ENCODE measurements at regions not wholly inside any gene's neighbourhood (a gene's known extent, or its start where the extent isn't known, plus 50 kb on each side); places are given as distances from the start of the nearest gene placed in this dataset.

DNA sequence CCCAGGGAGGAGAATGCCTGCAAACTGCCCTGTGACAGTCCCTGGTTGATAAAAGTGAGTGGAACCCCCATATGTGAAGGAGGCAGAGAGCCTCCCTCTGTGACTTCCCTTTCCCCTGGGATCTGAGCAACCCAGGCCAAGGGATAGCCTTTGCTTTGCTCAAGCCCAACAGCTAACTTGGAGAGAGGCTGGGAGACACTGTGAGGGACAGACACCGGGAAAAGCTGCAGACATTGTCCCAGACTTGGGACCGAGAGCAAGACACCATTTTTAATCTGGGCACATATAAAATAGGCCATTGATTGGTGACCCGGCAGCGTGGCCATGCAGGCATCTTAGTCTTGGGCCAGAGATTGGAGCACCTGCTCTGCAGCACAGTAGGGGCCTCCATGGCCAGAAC lies 96.1 kb upstream of the SALL3 start:
- no peak for DNase-seq

DNA sequence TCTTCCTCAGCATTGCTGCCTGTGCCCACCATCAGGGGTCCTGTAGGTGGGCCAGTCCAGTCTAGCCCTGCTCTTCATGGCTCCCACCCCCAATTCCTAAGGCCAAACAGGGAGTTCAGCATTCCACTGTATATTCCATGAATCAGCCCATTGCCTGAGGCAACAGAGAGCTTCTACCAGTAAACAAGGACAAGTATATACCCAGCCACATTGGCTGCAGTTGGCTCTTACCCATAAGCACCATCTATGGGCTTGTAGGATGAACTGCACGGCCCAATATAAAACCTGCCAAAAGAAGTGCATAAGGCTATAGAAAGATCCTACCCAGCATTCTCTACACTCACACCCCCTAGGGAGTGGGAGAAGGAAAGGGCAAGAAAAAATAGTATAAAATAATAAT lies 95.1 kb upstream of the SALL3 start:
- DNase-seq: no peak

DNA sequence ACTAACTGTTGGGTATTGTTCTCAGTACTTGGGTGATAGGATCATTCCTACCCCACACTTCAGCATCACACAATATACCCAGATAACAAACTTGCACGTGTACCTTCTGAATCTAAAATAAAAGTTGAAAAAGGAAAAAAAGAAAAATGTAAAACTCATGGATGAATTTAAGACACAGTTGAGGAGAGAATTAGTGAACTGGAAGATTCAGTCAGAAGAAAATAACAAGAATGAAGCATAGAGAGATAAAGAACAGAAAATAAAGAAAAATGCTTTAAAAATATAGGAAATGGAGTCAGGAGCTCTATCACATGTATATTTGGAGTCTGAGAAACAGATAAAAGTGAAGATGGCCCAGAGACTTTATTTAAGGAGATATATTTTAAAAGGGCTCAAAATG lies 90.4 kb upstream of the SALL3 start:
- no peak for DNase-seq

DNA sequence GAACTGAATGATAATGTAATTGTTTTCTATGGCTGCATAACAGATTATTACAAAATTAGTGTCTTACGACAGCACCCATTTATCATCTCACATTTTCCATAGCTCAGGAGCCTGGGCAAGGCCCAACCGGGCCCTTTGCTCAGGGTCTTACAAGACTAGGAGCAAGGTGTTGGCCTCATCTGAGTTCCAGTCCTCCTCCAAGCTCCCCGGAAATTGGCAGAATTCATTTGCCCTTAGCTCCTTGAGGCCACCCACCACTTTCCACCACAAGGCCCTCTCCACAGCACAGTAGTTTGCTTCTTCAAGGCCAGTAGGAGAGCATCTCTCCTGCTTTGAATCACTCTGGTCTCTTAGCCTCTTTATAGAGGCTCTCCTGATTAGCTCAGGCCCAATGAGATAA lies 89.2 kb upstream of the SALL3 start:
- no peak for DNase-seq

DNA sequence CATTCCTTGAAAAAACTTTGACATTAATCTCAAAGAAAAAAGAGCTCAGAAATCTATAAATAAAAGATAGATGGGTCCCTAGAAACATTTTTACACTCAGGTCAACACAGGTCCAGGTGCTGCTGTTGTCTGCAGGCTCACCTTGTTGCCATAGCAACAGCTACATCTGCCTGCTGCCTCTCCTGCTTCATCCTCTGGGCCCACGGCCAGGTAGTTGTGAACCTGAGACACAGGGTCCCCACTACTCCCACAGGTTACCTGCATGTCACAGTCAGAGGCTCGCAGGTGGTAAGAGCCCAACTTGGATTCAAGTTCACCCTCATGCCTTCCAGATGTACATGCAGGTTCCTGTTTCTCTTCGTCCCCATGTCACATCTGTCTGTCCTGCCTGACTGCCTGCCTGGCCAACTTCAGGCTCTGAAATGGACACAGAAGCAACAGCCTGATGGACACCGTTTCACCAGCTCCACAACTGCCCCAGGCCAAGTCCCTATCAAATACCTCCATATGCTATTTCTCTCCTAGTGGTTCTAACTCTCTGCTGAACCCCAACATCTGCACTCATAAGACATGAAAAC lies 88.3 kb upstream of the SALL3 start:
- no peak for DNase-seq

DNA sequence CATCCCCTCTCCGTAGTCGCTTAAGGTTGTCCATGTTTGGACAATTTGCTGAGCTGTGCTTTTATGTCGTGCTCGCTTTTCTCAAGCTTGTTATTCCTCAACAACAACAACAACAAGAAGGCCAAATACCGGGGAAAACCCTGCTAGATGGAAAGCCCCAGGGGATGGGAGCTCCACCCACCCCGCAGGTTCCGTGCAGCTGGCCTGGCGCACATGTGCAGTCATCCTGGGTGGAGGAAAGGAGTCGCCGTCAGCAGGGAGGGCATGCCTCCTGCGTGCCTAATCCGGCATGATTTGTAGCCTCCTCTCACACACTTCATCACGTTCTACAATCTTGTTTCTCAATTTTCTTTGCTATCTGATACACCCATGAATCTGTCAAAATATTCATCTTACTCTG lies 87.4 kb upstream of the SALL3 start:
- DNase-seq: no peak

DNA sequence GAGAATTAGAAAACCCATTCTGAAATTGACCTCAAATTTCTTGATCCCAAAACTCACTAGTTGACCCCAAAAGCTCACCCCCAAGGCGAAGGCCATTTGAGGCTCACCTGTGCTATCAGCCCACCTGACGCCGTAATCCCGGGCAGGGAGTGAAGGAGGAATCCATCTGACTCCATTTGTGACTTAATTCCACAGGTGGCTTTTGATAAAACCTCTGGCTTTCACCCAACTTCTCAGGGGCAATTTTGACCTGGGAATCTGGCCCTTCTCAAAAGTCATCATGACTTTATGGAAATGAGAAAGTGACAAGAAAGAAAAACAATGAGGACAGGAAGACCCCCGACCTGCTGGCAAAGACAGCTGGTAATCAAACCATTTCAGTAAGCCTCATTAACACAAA lies 86.9 kb upstream of the SALL3 start:
- no peak for DNase-seq

DNA sequence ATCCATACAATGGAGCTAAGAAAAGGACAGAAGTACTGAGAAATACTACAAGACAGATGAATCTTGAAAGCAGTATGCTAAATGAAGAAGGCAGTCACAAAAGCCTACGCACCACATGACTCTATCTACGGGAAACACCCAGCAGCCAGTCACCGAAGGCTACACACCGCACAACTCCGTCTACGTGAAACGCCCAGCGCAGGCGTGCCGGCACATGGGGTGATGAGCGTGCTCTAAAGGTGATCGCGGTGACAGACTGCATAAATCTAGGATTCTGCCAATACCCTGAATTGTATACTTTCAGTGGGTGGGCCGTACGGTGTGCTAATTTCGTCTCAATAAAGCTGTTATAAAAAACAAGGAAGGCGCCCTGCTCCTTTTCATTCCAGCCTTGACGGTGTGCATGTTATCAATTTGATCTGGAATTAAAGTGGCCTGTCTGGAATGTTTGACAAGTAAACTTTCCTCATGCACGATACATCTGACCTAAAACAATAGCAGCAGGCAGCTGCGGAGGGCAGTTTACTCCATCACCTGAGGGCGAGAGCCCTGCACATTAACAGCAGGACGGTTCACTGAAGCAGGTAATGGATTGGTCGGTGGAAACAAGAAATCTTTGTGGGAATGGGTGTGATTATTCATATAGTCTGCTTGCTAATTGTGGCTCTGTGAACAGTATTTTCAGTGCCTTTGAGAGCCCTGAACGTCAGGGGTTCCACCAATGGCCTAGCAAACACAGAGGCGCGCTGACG lies 86.2 kb upstream of the SALL3 start:
- DNase-seq: no peak

DNA sequence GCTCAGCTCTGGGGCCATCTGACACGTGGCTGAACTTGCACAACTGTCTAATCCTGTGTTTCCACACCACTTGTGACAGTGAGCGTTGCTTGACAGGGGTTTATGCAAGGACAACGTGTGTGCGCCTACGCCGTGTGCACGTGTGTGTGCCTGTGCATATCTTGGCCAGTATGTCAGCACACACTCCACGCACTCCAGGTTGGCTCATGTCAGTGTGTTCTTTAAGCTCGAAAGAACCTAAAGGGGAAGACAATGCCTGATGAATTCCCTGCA lies 85.6 kb upstream of the SALL3 start:
- no peak for DNase-seq

DNA sequence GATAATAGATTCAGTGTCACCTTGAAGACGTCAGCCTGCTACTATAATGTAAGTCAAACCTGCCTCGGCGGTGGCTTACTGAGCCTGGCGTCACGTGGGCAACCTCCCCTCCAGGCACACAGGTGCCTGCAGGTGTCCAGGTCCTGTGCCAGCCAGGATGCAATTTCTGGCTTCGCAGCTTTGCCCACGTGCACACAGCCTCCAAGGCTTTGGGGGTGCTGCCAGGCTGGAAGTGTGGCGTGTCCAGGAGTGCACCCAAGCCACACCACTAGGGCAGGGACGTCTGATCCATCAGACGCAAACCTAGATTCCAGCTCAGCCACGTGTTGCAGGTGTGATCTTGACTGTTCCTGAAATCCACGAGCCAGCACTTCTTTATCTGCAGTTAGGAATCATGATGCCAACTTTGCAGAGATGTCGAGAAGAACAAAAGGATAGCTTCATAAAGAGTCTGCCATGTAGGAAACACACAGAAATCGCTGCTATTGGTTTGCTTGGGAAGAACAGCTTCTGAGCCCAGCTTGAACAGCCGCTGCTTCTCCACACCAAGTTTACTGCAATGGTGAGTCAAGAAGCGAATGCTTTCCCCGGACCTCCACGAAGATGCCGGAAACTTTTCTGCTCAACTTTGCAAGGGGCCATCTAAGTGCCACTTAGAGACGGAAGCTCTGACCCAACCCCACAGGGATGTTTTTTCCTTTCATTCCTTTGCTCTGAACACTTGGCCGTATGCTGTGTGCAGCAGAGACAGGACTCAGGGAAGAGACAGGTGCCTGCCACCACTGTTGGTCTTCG lies 84.2 kb upstream of the SALL3 start:
- no peak for DNase-seq

DNA sequence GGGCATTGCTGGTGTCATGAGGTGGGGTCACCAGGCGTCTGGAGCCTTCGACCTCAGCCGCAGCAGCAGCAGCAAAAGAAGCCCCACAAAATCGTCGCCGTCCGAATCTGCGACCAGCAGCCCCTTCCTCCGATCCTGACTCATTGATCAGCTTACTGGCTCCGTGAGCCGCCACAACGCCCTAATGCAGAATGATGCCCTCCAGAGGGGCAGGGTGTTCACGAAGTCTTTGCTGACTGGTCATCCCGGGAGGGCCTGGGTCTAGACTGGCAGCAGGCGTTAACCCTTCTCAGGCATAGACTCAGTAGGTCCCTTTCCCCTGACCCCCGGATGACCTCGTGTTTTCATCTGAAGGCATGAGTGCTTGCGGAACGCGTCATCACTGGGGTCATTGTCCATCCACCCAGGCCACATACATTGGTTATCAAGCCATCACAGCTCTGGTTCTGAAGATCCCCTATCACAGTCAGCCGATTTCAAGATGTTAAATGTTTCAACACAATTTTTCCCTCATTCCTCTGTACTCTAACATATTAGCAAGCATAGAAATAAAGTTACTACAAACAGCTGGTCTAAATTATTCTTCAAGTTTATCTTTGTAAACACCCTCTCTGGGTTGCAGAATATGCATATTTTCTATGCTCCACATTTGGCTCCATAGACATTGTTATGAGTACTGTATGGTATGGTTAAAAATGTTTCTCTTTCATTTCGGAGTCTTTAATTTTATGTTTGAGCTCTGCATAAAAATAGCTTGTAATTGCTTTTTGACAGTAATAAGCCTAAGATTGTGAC lies 83.3 kb upstream of the SALL3 start:
- no peak for DNase-seq

DNA sequence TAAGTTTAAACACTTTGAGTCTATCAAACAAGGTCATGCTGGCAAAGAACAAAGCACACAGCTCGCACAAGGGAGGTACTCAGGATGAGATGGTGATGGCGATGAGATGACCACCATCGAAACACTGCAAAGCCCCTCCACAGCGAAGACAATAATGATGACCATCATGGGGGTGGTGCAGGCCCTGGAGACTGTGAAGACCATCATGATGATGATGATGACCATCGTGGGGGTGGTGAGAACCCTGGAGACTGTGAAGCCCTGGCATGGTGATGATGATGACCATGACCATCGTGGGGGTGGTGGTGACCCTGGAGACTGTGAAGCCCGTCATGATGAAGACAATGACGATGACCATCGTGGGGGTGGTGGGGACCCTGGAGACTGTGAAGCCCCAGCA lies 81.6 kb upstream of the SALL3 start:
- DNase-seq: no peak

DNA sequence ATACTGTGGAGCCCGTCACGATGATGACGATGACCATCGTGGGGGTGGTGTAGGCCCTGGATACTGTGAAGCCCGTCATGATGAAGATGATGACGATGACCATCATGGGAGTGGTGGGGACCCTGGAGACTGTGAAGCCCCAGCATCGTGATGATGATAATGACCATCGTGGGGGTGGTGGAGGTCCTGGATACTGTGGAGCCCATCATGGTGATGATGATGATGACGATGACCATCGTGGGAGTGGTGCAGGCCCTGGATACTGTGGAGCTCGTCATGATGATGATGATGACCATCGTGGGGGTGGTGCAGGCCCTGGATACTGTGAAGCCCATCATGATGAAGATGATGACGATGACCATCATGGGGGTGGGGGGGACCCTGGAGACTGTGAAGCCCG lies 81.0 kb upstream of the SALL3 start:
- no peak for DNase-seq

DNA sequence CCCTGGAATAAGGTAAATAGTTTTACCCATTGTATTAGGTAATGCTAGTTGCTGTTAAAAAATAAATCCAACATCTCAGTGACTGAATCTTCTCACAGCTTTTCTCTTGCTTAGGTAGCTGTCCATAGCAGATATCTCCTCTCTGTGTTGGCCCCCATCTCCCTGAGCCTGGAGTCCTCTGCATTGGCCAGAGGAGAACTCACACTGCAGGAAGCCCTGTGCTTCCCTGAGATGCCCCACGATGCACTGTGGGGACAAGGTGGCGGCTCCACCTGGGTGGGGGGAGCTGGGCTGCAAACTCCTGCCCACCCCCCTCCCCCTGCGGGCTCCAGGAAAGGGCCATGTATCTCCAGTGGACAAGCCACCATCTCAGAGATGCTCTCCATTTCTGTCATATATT lies 80.4 kb upstream of the SALL3 start:
- DNase-seq: no peak

DNA sequence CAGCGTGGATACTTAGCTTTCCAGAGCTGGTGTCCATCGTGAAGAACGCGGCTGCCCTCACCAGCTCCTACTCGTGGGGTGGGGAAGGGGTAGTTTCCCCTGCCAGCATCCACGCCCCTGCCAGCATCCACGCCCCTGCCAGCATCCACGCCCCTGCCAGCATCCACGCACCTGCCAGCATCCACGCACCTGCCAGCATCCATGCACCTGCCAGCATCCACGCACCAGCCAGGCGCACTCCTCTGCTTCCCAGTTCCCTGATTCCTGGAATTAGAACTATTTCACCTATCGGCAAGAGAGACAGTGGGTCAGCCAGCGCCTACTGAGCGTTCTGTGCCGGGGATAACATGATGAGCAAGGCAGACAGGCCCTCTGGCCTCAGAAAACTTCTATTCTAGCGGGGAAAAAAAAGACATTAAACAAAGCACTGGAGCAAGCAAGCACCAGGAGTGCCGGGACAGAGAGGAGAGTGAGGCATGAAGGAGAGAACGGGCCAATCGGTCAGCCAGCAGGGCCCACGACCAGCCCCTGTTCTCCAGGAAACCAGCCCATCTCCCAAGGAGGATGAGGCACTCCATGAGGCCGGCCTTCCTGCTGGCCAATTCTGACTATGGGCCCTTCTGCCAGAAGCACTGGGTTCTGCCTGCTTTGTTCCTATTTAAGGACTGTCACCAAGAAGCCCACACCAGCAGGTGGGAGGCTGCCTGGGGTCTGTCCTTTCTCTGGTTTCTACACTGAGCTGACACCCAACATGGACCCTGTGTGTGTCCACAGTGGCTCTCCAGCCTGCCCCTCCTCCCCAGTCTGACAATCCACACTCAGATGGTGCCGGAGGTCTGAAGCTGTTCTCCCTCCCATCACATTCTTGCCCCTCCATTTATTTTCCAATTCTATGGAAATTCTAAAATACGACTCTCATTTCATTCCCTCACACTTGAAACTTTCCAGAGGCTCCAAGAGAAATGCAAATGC lies 78.4 kb upstream of the SALL3 start:
- DNase-seq: no peak

DNA sequence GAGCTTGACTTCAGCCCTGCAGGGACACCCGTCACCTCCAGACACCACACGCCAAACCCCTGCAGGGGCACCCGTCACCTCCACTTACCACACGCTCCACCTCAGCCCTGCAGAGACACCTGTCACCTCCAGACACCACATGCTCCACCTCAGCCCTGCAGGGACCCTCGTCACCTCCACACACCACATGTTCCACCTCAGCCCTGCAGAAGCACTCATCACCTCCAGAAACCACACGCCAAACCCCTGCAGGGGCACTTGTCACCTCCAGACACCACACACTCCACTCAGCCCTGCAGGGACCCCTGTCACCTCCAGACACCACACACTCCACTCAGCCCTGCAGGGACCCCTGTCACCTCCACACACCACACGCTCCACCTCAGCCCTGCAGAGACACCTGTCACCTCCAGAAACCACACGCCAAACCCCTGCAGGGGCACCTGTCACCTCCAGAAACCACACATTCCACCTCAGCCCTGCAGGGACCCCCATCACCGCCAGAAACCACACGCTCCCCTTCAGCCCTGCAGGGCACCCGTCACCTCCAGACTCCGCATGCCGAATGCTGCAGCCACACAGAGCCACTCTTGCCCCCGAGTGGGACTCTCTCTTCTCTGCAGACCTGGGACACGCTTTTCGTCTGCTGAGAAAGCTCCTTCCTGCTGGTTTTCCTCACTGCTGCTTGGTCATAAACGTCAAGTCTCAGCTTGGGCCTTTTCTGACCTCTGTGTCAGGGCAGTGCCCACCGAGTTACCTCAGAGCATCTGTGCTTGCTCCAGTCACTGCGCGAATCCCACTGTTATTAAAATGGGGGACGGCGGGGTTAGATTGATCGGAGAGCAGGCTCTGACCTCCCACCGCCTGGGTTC lies 77.5 kb upstream of the SALL3 start:
- DNase-seq: no peak

DNA sequence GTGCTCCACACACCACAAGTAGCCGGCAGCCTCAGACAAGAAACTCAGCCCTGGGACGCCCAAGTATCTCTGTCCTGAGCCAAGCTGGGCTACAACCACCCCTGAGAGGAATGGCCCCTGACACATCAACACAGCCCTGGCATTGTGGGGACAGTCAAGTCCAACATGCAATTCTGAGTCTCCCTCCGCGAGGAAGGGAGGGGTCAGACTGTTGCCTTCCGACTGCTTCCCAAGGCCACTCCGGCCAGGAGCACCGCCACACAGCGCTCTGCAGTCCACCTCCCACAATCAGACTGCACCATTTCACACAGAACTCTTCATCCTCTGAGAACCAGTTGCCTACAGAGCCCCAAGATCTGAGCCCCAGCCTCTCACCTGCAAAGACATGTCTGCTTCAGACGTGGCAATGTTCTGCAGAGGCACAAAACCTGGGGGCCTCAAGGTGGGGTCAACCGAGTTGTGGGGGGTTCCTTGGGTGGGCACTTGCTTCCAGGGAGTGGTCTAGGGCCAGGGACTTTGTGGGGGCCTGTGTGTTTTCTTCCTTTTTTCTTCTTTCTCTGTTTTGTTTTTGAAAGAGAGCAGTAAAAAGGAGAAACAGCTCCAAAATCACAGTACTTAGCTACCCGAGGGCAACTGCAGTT lies 76.7 kb upstream of the SALL3 start:
- no peak for DNase-seq

DNA sequence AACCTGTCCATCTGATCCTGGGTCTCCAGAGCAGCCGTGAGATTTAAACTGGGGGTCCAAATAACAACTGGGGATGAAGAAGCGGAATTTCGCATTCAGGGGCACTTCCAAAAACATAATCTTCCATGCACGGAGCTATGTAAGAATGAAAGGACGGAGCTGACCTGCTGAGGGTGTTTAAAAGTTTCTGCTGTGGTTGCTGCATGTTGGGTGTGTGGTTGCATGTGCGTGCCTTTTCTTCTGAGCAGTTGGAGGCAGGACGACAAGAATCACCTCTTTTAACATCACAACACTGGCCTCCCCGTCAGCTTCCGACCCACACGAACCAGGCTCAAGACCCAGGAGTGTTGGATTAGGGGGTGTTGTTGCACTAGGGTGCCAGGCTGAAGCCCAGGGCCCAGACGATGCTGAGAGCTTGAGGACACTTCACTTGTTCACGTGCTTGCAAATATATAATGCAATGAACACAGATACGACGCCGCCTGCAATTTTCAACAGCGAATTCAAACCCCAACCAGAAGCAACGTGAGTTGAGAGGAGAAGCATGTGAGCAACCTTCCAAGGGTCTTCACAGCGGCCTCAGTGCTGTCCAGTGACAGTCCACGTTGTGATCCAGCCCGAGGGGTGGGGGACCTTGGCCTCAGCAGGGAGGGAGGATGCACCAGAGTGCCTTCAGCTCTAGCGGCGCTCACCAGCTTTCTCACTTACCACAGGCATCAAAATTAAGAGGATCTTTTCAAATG lies 76.0 kb upstream of the SALL3 start:
- DNase-seq: no peak

DNA sequence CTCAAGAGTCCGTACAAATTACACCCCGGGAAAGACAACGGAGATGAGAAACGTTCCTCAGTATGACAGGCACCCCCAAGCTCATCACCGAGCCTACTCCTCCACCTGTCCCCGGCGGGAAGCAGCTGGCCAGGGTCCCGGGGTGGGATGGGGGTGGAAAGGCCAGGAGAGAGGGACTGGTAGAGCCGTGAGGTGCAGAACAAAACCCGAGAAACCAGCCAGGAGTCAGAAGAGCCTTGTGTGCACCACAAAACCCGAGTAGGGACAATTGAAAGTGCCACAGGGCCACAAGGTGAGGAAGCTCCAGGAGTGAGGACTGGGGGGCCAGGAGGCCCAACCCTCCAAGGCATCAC lies 75.5 kb upstream of the SALL3 start:
- DNase-seq: no peak

DNA sequence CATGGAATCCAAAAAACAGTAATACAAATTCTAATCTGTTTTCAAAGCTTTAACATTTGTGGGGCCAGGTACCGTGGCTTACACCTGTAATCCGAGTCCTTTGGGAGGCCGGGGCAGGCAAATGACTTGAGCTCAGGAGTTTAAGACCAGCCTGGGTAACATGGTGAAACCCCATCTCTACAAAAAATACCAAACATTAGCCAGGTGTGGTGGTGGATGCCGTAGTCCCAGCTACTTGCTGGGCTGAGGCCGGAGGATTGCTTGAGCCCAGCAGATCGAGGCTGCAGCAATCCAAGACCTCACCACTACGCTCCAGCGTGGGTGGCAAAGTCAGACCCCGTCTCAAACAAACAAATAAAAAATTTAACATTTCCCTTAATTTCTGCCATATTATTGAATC lies 74.3 kb upstream of the SALL3 start:
- DNase-seq: no peak
